Tibial artery (tissue), 4 donors: ENCODE measurements at regions not wholly inside any gene's neighbourhood (a gene's known extent, or its start where the extent isn't known, plus 50 kb on each side); places are given as distances from the start of the nearest gene placed in this dataset.

ENCODE experiments used
- DNase-seq, 2 donors: peaks; one replicate each; pipeline ENCODE4 v3.0.0-alpha.2; 2019
- H3K27ac ChIP-seq, 2 donors: fragments of 200-600 bp; sonication (generic) in 1 of 2; 1 replicate in 1 of 2; 2 replicates in 1 of 2; pipeline ENCODE4 v1.5.1; 2018 to 2019; ENCODE audit warnings: mild to moderate bottlenecking in 1 of 2
- H3K27me3 ChIP-seq, 2 donors: fragments of 200-600 bp; sonication (generic) in 1 of 2; one replicate each; pipeline versions ENCODE4 v1.5.1 to v1.6.0; 2016 to 2019
- H3K36me3 ChIP-seq, 3 donors: fragments of 200-600 bp; sonication (generic) in 2 of 3; one replicate each; pipeline ENCODE4 v1.5.1; 2016 to 2019; ENCODE audit warnings: mild to moderate bottlenecking in 2 of 3
- H3K4me1 ChIP-seq, 4 donors: fragments of 200-600 bp; sonication (generic) in 2 of 4; 1 replicate in 3 of 4; 2 replicates in 1 of 4; pipeline ENCODE4 v1.5.1; 2016 to 2019
- H3K4me3 ChIP-seq, 2 donors: fragments of 200-600 bp; sonication (generic) in 1 of 2; 1 replicate in 1 of 2; 2 replicates in 1 of 2; pipeline ENCODE4 v1.5.1; 2018 to 2019; ENCODE audit warnings: mild to moderate bottlenecking in 2 of 2
- H3K9me3 ChIP-seq, 3 donors: fragments of 200-600 bp; sonication (generic) in 1 of 3; one replicate each; pipeline ENCODE4 v1.5.1; 2016 to 2019
- CTCF ChIP-seq, 2 experiments: fragments of 200-600 bp in 1 of 2; fragments of 450-650 bp in 1 of 2; IDR thresholded peaks; one replicate each; pipeline ENCODE4 v1.5.1; 2017 to 2019; ENCODE audit warnings: antibody characterized with exemption in 2 of 2, mild to moderate bottlenecking in 1 of 2, moderate library complexity in 1 of 2
- intact Hi-C: fragments of 100-400 bp; cut with DNase I; formaldehyde crosslinking; loops from one replicate; pipeline ENCODE4 v1.15.0; 2023; ENCODE audit warnings: low total_unique reads

- no peaks in the 10 kb centered on the region for H3K4me1 ChIP-seq
- intact Hi-C loops = no loop called here
- TF ChIP-seq CTCF (IDR thresholded peaks at IDR 0.05) = no peak
- no peak overlapping the region for H3K27ac ChIP-seq
- no peak for DNase-seq
- no peak overlapping the region for H3K4me3 ChIP-seq
- H3K27me3 ChIP-seq = no peaks in the 10 kb centered on the region
- H3K36me3 ChIP-seq = no peaks in the 10 kb centered on the region
- no peaks in the 10 kb centered on the region for H3K9me3 ChIP-seq
Measured at GRCh38 chr4:132865922-132866321, 283.2 kb upstream of the PCDH10 start.

GRCh38 chr4:132866616-132867015 is 282.5 kb upstream of the PCDH10 start:
- H3K27ac ChIP-seq = no peak overlapping the region
- peaks cover 0 to 4% (median 0%) of the 10 kb centered on the region in 3 donors for H3K9me3 ChIP-seq
- no peaks in the 10 kb centered on the region for H3K27me3 ChIP-seq
- DNase-seq = no peak
- intact Hi-C loops = no loop called here
- no peaks in the 10 kb centered on the region for H3K4me1 ChIP-seq
- no peaks in the 10 kb centered on the region for H3K36me3 ChIP-seq
- no peak for TF ChIP-seq CTCF (IDR thresholded peaks at IDR 0.05)
- H3K4me3 ChIP-seq = no peak overlapping the region

DNA sequence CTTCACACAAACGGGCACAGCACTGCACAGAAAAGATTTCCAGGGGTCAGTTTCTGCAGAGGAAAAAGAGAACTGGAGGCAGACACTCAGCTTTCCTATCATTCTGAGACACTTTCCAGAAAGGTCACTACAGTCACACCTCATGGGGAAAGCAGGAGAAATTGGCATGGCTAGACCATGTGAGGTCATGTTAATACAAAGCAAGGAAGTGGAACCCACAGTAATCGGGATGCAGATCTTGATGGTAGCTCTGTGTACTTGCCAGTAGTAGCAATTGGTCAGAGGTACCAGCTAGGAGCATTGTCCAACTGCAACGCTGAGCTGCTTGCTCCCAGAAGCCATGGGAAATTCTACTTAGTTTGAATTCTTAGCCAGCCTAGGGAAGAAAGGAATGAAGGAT is 255.3 kb upstream of the PCDH10 start:
- DNase-seq = no peak
- Histone ChIP-seq H3K27ac (no peak overlapping the region), H3K4me1 (no peaks in the 10 kb centered on the region), H3K27me3 (no peaks in the 10 kb centered on the region), H3K9me3 (no peaks in the 10 kb centered on the region), H3K4me3 (no peak overlapping the region), H3K36me3 (no peaks in the 10 kb centered on the region)
- no peak for TF ChIP-seq CTCF (IDR thresholded peaks at IDR 0.05)
- intact Hi-C loops = no loop called here

GRCh38 chr4:132901224-132901623 is 247.9 kb upstream of the PCDH10 start:
- DNase-seq = no peak
- intact Hi-C loops = no loop called here
- no peak overlapping the region for H3K27ac ChIP-seq
- no peaks in the 10 kb centered on the region for H3K27me3 ChIP-seq
- H3K9me3 ChIP-seq = no peaks in the 10 kb centered on the region
- H3K4me1 ChIP-seq = no peaks in the 10 kb centered on the region
- no peak overlapping the region for H3K4me3 ChIP-seq
- no peak for TF ChIP-seq CTCF (IDR thresholded peaks at IDR 0.05)
- H3K36me3 ChIP-seq = no peaks in the 10 kb centered on the region

DNA sequence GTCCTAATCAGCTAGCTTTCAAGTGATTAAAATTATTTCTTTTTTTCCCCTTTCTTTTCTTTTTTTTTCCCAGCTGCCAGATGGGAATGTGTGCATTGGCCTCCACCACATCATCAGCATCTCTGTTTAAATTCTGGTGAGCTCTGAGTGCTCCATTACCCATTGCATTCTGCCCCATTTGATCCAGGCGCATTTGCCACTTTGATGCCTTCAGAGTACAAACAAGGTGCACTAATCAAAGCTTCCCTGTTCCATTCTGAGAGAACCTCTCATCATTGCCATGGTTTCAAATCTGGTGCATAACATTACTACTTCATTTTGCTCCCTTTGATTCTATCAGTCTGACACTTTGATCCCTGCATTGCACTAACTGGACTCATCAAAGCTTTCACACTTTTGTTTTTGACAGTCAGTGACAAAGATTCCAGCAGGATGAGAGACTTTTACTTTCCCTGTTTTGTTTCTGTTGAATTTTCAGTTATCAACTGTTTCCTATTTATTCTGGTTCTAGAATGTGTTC is 238.8 kb upstream of the PCDH10 start:
- DNase-seq = no peak
- Histone ChIP-seq H3K27ac (no peak overlapping the region), H3K9me3 (no peaks in the 10 kb centered on the region), H3K4me1 (no peaks in the 10 kb centered on the region), H3K4me3 (no peak overlapping the region), H3K36me3 (no peaks in the 10 kb centered on the region), H3K27me3 (no peaks in the 10 kb centered on the region)
- TF ChIP-seq CTCF (IDR thresholded peaks at IDR 0.05) = no peak
- intact Hi-C loops = no loop called here

DNA sequence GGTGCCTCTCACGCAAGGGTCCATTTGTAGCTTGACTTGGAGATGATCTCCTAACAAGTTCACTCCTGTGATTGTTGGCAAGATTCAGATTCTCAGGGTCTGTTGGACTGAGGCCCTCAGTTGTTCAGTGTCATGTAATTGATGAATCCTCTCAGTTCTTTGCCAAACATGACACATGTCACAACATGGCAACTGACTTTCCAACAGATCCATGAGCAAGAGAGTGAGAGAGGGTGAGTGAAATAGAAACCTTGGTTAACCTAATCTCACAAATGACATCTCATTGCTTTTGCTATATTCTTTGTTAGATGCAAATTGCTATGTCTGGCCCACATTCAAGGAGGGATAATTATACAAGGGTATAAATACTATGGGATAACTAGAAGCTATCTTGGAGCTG is 231.0 kb upstream of the PCDH10 start:
- TF ChIP-seq CTCF (IDR thresholded peaks at IDR 0.05) = no peak
- DNase-seq = no peak
- Histone ChIP-seq H3K4me1 (no peaks in the 10 kb centered on the region), H3K27ac (no peak overlapping the region), H3K27me3 (no peaks in the 10 kb centered on the region), H3K36me3 (no peaks in the 10 kb centered on the region), H3K9me3 (no peaks in the 10 kb centered on the region), H3K4me3 (no peak overlapping the region)
- intact Hi-C loops = no loop called here
